HG02610 (cell line): ENCODE measurements at regions not wholly inside any gene's neighbourhood (a gene's known extent, or its start where the extent isn't known, plus 50 kb on each side); places are given as distances from the start of the nearest gene placed in this dataset.
"Not testable (repeated sequence)": the region's sequence is repeated elsewhere in the genome, so short reads cannot be mapped to it uniquely, and the experiment has no call there.

Experiments
- ATAC-seq: cut with Tn5 transposase; IDR thresholded peaks from one replicate; pipeline ENCODE4 v1.9.1; 2021; ENCODE audit warnings: mild to moderate bottlenecking, moderate library complexity; ENCODE audit not compliant: unreplicated experiment

DNA sequence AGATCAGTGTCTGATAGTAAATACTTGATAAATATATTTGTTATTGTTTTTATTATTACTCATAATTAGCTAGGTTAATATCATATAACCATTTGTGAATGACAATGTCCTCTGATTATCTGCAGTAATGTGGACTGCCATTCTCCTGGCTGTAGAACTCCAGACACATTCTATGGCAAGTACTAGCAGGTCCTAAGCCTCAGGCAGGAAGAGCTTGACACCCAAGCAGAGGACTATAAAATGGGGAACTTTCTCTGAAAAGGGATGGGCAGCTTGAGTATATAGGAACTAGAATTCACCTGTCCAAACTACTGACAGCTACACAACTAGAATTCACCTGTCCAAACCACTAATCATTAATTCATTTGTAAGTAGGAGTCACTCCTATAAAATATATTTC is 649.4 kb downstream of the CPS1 start:
- no peak for ATAC-seq

GRCh38 chr2:211216221-211216620 is 659.8 kb downstream of the CPS1 start:
- no peak for ATAC-seq

DNA sequence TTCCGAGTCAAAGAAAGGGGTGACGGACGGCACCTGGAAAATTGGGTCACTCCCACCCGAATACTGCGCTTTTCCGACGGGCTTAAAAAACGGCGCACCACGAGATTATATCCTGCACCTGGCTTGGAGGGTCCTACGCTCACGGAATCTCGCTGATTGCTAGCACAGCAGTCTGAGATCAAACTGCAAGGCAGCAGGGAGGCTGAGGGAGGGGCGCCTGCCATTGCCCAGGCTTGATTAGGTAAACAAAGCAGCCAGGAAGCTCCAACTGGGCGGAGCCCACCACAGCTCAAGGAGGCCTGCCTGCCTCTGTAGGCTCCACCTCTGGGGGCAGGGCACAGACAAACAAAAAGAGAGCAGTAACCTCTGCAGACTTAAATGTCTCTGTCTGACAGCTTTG is 663.1 kb downstream of the CPS1 start:
- ATAC-seq = not testable (repeated sequence)

- no peak for ATAC-seq
Measured at GRCh38 chr2:211225784-211226183, 669.4 kb downstream of the CPS1 start.

DNA sequence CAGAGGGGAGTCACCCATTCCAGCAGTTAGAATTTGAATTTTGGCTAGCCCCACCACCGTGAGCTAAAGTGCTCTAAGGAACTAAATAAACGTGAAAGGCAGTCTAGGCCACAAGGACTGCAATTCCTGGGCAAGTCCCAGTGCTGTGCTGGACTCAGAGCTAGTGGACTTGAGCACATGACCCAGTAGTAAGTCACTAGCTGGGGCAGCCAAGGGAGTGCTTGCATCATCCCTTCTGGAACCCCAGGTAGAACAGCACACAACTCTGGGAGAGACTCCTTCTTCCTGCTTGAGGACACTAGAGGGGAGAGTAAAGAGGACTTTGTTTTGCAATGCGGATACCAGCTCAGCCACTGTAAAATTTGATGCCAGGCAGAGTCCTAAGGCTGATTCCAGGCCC is 672.2 kb downstream of the CPS1 start:
- no peak for ATAC-seq

DNA sequence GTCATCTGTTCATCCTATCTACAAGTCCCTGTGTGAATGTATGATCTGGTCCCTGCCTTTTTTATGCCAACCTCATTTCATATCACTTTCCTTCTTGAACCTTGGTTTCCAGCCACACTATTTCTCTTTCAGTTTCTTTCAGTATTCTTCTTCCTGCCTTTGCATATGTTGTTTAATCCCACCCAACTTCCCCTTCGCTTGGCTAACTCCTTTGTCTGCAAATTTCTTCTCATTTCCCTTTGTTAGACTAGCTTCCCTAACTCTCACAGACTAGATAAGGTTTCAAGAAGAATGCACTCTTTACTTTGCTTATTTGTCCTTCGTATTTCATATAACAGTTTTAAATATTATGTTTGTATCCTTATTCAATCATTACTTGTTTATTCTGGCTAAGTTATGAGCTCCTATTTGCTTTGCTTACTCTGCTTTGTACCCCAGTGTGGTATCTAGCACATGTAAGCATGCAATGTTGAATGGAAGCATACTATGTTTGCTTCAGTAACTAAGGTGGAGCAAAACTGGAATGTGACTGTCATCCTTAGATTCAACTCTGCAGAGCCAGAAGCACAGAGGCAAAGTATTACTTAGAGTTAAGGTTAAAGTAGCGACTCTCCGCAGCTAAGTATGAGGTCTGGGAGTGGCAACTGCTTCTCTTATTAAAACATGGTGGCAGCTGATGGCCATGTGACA is 681.3 kb downstream of the CPS1 start:
- no peak for ATAC-seq

GRCh38 chr2:211241891-211242290 is 685.5 kb downstream of the CPS1 start:
- ATAC-seq = no peak

DNA sequence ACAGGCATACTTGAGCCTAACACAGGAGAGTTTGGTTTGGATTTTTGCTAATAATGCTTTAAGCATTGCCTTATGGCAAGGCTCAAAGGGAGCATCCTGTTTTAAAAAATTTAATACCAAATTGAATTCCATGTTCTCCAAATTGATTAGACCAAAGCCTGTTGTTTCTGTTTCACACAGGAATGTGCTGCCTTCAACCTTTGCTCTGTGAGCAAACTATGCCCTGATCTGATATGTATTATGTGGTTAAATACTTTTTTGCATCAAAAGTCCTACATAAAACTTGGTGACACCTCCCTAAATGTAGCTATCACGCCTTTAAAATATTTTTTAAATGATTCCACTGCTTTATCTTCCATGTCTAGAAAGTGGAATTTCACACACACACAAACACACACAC is 691.4 kb downstream of the CPS1 start:
- ATAC-seq = no peak

DNA sequence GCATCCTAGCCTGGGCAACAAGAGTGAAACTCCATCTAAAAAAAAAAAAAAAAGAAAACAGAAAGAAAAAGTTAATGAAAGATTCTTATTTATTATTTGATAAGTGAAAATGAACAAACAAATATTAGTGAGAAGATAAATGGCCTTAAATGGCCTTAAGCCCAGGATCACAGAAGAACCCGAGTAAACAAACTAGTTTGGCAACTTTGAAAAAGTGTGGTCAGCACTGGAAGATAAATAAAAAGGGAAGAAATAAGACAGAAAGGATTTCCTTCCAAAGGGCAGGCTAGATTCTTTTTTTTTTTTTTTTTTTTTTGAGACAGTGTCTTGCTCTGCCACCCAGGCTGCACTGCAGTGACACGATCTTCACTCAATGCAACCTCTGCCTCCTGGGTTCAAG is 692.4 kb downstream of the CPS1 start:
- no peak for ATAC-seq

GRCh38 chr2:211251016-211251415 is 694.6 kb downstream of the CPS1 start:
- no peak for ATAC-seq

DNA sequence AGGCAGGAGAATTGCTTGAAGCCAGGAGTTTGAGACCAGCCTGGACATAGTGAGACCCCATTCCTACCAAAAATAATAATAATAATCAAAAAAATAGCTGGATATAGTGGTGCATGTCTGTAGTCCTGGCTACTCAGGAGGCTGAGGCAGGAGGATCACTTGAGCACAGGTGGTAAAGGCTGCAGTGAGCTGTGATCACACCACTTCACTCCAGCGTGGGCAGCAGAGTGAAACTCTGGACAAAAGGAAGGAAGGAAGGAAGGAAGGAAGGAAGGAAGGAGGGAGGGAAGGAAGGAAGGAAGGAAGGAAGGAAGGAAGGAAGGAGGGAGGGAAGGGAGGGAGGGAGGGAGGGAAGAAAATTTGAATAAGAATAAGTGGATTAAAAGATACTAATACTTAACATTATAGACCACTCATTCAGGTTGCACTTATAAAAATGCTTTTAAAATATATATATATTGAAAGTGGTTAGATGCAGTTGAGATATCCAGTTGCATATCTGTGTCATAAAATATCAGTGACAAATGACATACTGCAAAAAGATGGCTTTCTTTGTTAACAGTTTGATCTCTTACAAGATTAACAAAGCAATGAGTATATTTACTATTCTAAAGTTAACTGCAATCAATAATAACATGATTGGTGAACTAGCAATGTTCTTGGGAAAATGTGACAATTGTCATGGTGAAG is 702.4 kb downstream of the CPS1 start:
- ATAC-seq = no peak

DNA sequence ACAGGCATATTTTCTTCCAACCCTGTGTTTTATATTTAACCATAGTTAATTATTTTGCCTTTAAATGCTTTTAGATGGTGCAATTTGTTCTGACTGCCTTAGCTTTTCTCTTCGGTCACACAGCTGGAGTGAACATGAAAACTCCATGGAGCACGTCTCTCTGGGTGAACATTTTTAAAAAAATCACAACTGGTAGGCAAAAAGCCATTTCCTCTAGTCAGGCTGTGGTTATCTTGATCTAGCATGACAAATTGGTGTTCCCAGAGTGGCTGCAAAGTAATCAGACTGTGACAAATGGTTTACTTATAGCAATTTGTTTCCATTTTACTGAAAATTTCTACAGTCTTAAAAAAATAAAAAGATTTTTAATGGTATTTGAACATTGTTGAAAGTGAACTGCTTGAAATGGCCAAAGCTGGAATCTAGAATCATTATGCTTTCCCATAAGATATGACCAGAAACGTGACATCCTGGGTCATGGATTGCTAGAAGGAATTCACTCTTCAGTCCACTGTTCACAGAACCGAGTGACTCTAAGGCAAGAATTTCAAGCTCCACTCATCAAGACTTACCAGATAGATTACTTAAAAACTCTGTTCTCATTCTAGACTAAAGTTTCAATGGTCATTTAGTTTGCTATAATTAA is 703.6 kb downstream of the CPS1 start:
- ATAC-seq = no peak

- ATAC-seq = no peak
Measured at GRCh38 chr2:211270257-211270656, 713.9 kb downstream of the CPS1 start.

DNA sequence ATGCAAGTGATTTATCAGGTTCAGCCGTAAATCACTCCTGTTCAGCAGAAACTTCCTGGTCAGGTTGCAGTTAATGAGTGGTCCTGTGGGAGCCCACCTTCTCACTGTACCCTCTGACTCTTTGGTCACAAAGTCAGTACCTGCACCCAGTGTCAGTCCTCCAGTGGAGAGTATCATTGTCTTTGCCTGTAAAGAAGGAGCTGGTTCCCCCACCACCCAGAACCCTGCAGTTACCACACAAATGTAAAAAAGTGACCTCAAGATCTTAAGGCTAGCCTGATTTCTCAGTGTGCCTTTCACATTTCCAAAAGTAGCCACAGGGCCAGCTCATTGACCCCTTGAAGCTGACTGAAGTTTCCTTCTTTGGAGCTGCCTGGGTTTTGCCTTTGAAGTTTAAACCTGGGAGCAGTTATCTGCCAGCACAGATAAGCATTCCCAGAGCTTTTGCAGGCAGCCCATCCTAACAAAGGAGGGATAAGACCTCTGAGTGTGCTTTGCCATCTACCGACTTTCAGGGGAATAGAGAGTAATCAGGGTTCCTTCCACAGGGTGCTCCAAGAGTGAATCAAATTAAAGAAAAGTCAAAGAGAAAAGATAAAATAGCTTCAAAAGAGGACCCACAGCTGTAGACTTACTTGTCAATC is 725.2 kb downstream of the CPS1 start:
- ATAC-seq = no peak

DNA sequence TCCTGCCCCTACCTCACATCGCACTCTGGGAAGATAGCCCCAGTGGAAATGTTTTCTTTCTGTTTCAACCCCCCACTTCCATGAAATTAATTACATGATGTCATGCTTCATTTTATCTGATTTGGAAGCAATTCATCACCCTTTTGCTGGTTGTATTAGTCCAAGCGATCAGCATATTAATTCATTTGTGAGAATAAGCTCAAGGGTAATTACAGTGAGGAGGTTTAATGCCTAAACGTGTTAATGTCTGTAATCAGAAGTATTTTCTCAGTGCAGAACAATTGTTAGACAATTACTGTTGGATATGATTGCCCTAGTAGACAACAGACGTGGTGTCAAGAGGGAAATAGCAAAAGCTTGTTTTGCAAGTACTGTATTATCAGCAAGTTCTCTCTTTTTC is 746.3 kb downstream of the CPS1 start:
- no peak for ATAC-seq

DNA sequence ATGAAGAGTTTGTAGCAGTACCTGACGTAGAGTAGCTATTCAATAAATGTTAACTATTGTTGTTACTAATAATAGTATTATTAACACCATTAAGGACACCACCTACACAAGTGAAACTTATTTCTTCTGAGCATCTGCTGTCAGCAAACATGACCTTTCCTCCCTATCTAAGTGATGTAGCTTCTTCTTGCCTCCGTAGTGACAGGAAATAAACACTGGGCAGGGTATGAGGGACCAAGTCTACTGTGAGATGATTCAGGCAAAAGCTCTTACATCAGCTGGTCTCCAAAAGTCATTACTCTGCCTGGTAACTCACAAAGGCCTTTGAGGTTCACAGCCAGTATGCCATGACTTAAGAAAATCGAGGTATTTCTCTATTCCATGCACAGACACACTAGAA is 750.5 kb downstream of the CPS1 start:
- no peak for ATAC-seq
